Endothelial cell of umbilical vein (primary cell): ENCODE measurements at regions not wholly inside any gene's neighbourhood (a gene's known extent, or its start where the extent isn't known, plus 50 kb on each side); places are given as distances from the start of the nearest gene placed in this dataset.

Experiments used
- BruUV-seq: library from RNA; stranded (reverse); fragments of 400-500 nt; replicated peaks from 2 replicates; lab custom pipeline; 2021; lab: Mats Ljungman, UMichigan
- CTCF ChIA-PET: fragments of 300-600, 350-600 bp; sonication (Branson Sonifier 250); formaldehyde crosslinking; loops from one replicate; lab custom pipeline; 2021; ENCODE audit warnings: antibody characterized with exemption, inconsistent platforms; lab: Charles Lee
- POLR2A ChIA-PET: fragments of 300-600, 350-600 bp; sonication (Branson Sonifier 250); formaldehyde crosslinking; loops from one replicate; lab custom pipeline; 2021; ENCODE audit warnings: antibody characterized with exemption, inconsistent platforms; lab: Charles Lee
- DNase-seq: peaks from one replicate; pipeline ENCODE4 v3.0.0-alpha.2; 2011; ENCODE audit warnings: low read depth, low spot score
- FAIRE-seq: peaks from 2 replicates; lab custom pipeline; 2011; peaks lifted over from hg19 to GRCh38; lab: Jason Lieb, UNC
- H2AFZ ChIP-seq: 2 replicates; pipeline ENCODE4 v1.6.0; 2012; ENCODE audit warnings: low read depth, low read length, control low read depth, inconsistent platforms
- H3K27ac ChIP-seq: 2 replicates; pipeline ENCODE4 v1.5.1; 2011; ENCODE audit warnings: low read depth, mild to moderate bottlenecking, control low read depth, low read length, moderate library complexity; ENCODE audit not compliant: insufficient read depth
- H3K27me3 ChIP-seq, 2 experiments: 2 replicates each; pipeline versions ENCODE4 v1.6.0 to v1.6.1; 2011; ENCODE audit warnings: low read length in 2 of 2, mixed read lengths in 1 of 2; ENCODE audit not compliant: control insufficient read depth in 2 of 2, insufficient read depth in 2 of 2
- H3K36me3 ChIP-seq, 2 experiments: 2 replicates in 1 of 2; 3 replicates in 1 of 2; pipeline ENCODE4 v1.5.1; 2011; ENCODE audit warnings: low read length in 2 of 2, mild to moderate bottlenecking in 1 of 2, moderate library complexity in 1 of 2; ENCODE audit not compliant: control insufficient read depth in 2 of 2, insufficient read depth in 2 of 2; ENCODE audit errors: extremely low read depth in 1 of 2
- H3K4me1 ChIP-seq: 3 replicates; pipeline ENCODE4 v1.5.1; 2011; ENCODE audit warnings: mild to moderate bottlenecking, low read length; ENCODE audit not compliant: control insufficient read depth, insufficient read depth; ENCODE audit errors: extremely low read depth
- H3K4me2 ChIP-seq: 2 replicates; pipeline ENCODE4 v1.6.1; 2011; ENCODE audit warnings: low read length, control low read depth, mixed read lengths; ENCODE audit not compliant: insufficient read depth
- H3K4me3 ChIP-seq, 3 experiments: fragments of 200-600 bp in 1 of 3; sonication (generic), shearing (Covaris generic) in 1 of 3; replicated peaks in 1 of 3; 2 replicates each; pipeline ENCODE4 v1.5.1; 2011 to 2016; ENCODE audit warnings: control low read depth in 3 of 3, low read length in 3 of 3, mild to moderate bottlenecking in 2 of 3, inconsistent platforms in 1 of 3, low read depth in 1 of 3, moderate library complexity in 1 of 3; ENCODE audit not compliant: insufficient read depth in 1 of 3
- H3K79me2 ChIP-seq: 2 replicates; pipeline ENCODE4 v1.6.0; 2012; ENCODE audit warnings: low read length, inconsistent platforms; ENCODE audit not compliant: control insufficient read depth, insufficient read depth
- H3K9ac ChIP-seq: replicated peaks from 2 replicates; pipeline ENCODE3; 2011; ENCODE audit warnings: low read length, control low read depth; ENCODE audit not compliant: insufficient read depth; ENCODE audit errors: extremely low read depth
- H3K9me1 ChIP-seq: replicated peaks from 3 replicates; pipeline ENCODE4 v1.6.0; 2011; ENCODE audit warnings: mild to moderate bottlenecking, low read length; ENCODE audit not compliant: control insufficient read depth, insufficient read depth; ENCODE audit errors: extremely low read depth
- H3K9me3 ChIP-seq: replicated peaks from 2 replicates; pipeline ENCODE4 v1.5.1; 2012; ENCODE audit warnings: low read length, inconsistent platforms; ENCODE audit not compliant: control insufficient read depth, insufficient read depth
- H4K20me1 ChIP-seq: replicated peaks from 2 replicates; pipeline ENCODE3; 2011; ENCODE audit warnings: mild to moderate bottlenecking, low read length; ENCODE audit not compliant: control insufficient read depth, insufficient read depth; ENCODE audit errors: extremely low read depth
- EZH2 ChIP-seq: IDR thresholded peaks from 2 replicates; pipeline ENCODE4 v1.6.1; 2012; ENCODE audit warnings: borderline replicate concordance, low read depth, mild to moderate bottlenecking, moderate library complexity, low read length, inconsistent platforms; ENCODE audit not compliant: severe bottlenecking
- FOS ChIP-seq: IDR thresholded peaks from 2 replicates; pipeline ENCODE4 v1.6.1; 2011; ENCODE audit warnings: mild to moderate bottlenecking, low read length, moderate library complexity, borderline replicate concordance; ENCODE audit not compliant: insufficient read depth
- GATA2 ChIP-seq: IDR thresholded peaks from 2 replicates; pipeline ENCODE4 v1.7.0; 2011; ENCODE audit warnings: low read depth, mild to moderate bottlenecking, moderate library complexity, mixed read lengths, low read length; ENCODE audit not compliant: insufficient read length, insufficient read depth
- JUN ChIP-seq: IDR thresholded peaks from 2 replicates; pipeline ENCODE4 v1.6.1; 2011; ENCODE audit warnings: borderline replicate concordance, low read depth; ENCODE audit not compliant: insufficient read length, insufficient read depth
- MYC ChIP-seq: IDR thresholded peaks from one replicate; pipeline ENCODE4 v1.6.1; 2011; ENCODE audit warnings: mild to moderate bottlenecking, low read depth, low read length
- POLR2A ChIP-seq: IDR thresholded peaks from 2 replicates; pipeline ENCODE4 v1.6.1; 2012; ENCODE audit warnings: low read depth, mild to moderate bottlenecking, control low read depth, low read length
- POLR2AphosphoS5 ChIP-seq: IDR thresholded peaks from 2 replicates; pipeline ENCODE4 v1.6.1; 2012; ENCODE audit warnings: low read depth, mild to moderate bottlenecking, control low read depth, low read length, moderate library complexity; ENCODE audit not compliant: insufficient read depth
- dilution Hi-C: fragments of 300-500 bp; cut with MboI; formaldehyde crosslinking; loops from one replicate; pipeline ENCODE4 v1.15.0; 2019; ENCODE audit warnings: low sequenced_read_pairs; ENCODE audit not compliant: extremely low pct_ligation_motif_present
- intact Hi-C: fragments of 100-400 bp; cut with micrococcal nuclease; formaldehyde crosslinking; loops from one replicate; pipeline ENCODE4 v1.10.0; 2022
- TF ChIP-seq, protein P1 (sequence below), 2 donors: IDR thresholded peaks; 1 replicate in 1 of 2; 2 replicates in 1 of 2; pipeline ENCODE4 v1.5.1; 2011; ENCODE audit warnings: low read length in 2 of 2, mild to moderate bottlenecking in 2 of 2, moderate library complexity in 2 of 2, control low read depth in 1 of 2, inconsistent platforms in 1 of 2, low read depth in 1 of 2; ENCODE audit not compliant: insufficient read depth in 1 of 2; ENCODE audit errors: extremely low read depth in 1 of 2
- TF ChIP-seq, protein P2 (sequence below): IDR thresholded peaks from 2 replicates; pipeline ENCODE4 v1.6.1; 2011; ENCODE audit not compliant: insufficient read depth, insufficient read length

DNA sequence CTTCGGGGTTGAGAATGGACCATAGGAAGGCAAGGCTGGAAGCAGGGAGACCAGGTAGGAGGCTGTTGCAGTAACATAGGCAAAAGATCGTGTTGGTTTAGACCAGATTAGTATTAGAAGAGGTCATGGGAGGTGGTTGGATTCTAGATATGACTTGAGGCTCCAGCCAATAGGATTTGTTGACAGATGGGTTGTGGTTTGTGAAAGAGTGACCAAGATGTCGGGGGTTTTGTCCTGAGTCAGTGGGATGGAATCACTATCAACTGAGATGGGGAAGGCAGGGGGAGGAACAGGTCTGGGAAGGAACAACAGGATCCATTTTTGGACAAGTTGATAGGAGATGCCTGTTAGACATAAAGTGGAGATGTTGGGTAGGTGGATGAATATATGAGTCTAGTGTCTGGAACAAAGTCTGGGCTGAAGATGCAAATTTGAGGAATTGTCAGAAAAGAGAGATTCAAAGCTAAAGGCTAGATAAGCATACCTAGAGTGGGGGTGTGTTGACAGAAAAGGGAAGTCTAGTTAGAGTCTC is 95.5 kb upstream of the NPHP3 start:
- POLR2A ChIA-PET: no interaction called here
- CTCF ChIA-PET: no interaction called here
- Histone ChIP-seq H3K4me2 (no peak overlapping the region), H4K20me1 (no peaks in the 10 kb centered on the region), H3K4me1 (no peaks in the 10 kb centered on the region), H3K36me3 (no peaks in the 10 kb centered on the region), H3K27ac (no peak overlapping the region), H3K27me3 (no peaks in the 10 kb centered on the region), H3K79me2 (no peaks in the 10 kb centered on the region), H3K9me3 (no peaks in the 10 kb centered on the region), H2AFZ (no peak overlapping the region), H3K9me1 (no peaks in the 10 kb centered on the region), H3K9ac (no peak overlapping the region), H3K4me3 (no peak overlapping the region)
- BruUV-seq: no TSS peak
- no peak for DNase-seq
- FAIRE-seq: no peak
- TF ChIP-seq, protein P1, sequence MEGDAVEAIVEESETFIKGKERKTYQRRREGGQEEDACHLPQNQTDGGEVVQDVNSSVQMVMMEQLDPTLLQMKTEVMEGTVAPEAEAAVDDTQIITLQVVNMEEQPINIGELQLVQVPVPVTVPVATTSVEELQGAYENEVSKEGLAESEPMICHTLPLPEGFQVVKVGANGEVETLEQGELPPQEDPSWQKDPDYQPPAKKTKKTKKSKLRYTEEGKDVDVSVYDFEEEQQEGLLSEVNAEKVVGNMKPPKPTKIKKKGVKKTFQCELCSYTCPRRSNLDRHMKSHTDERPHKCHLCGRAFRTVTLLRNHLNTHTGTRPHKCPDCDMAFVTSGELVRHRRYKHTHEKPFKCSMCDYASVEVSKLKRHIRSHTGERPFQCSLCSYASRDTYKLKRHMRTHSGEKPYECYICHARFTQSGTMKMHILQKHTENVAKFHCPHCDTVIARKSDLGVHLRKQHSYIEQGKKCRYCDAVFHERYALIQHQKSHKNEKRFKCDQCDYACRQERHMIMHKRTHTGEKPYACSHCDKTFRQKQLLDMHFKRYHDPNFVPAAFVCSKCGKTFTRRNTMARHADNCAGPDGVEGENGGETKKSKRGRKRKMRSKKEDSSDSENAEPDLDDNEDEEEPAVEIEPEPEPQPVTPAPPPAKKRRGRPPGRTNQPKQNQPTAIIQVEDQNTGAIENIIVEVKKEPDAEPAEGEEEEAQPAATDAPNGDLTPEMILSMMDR (IDR thresholded peaks at IDR 0.05; ENCODE audit: extremely low read depth in 1 of 2, insufficient read depth in 1 of 2, low read depth in 1 of 2, low read length in 2 of 2): no peak
- TF ChIP-seq GATA2 (no peak), EZH2 (no peak), POLR2AphosphoS5 (no peak), JUN (no peak), MYC (no peak), POLR2A (no peak), FOS (no peak)
- TF ChIP-seq, protein P2, sequence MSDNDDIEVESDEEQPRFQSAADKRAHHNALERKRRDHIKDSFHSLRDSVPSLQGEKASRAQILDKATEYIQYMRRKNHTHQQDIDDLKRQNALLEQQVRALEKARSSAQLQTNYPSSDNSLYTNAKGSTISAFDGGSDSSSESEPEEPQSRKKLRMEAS: no peak
- dilution Hi-C loops: no loop called here
- intact Hi-C loops: no loop called here
